ENCODE measurements at regions not wholly inside any gene's neighbourhood (a gene's known extent, or its start where the extent isn't known, plus 50 kb on each side); places are given as distances from the start of the nearest gene placed in this dataset.

- no peak for DNase-seq (ENCODE audit: extremely low spot score, unreplicated experiment)
- no peak for TF ChIP-seq CTCF (conservative IDR thresholded peaks at IDR 0.05)
- peaks cover 7% of the 10 kb centered on the region for H3K4me1 Mint-ChIP-seq (ENCODE audit: unreplicated experiment)
- peaks cover 5% of the 10 kb centered on the region for H3K9me3 Mint-ChIP-seq
- peaks cover 5% of the 10 kb centered on the region for H3K27me3 Mint-ChIP-seq
- no peaks in the 10 kb centered on the region for H3K36me3 Mint-ChIP-seq
- H3K27ac Mint-ChIP-seq: no peak overlapping the region
- no peak overlapping the region for H3K4me3 Mint-ChIP-seq
These were observed 89.1 kb upstream of the IVNS1ABP start for GRCh38 chr1:185406006-185406690.

- no peak overlapping the region for H3K4me3 Mint-ChIP-seq
- H3K9me3 Mint-ChIP-seq: peaks cover 5% of the 10 kb centered on the region
- H3K36me3 Mint-ChIP-seq: no peaks in the 10 kb centered on the region
- DNase-seq (ENCODE audit: extremely low spot score, unreplicated experiment): no peak
- H3K27ac Mint-ChIP-seq: no peak overlapping the region
- H3K4me1 Mint-ChIP-seq (ENCODE audit: unreplicated experiment): peaks cover 9% of the 10 kb centered on the region
- H3K27me3 Mint-ChIP-seq: peaks cover 5% of the 10 kb centered on the region
- TF ChIP-seq CTCF (conservative IDR thresholded peaks at IDR 0.05): no peak
These were observed 88.0 kb upstream of the IVNS1ABP start for GRCh38 chr1:185404907-185405568.

- peaks cover 7% of the 10 kb centered on the region for H3K4me1 Mint-ChIP-seq (ENCODE audit: unreplicated experiment)
- H3K9me3 Mint-ChIP-seq: peaks cover 5% of the 10 kb centered on the region
These were observed 87.2 kb upstream of the IVNS1ABP start for GRCh38 chr1:185404291-185404690.

GRCh38 chr1:185402930-185403329 lies 85.9 kb upstream of the IVNS1ABP start:
- Mint-ChIP-seq H3K4me3 (no peak overlapping the region), H3K27ac (no peak overlapping the region), H3K36me3 (no peaks in the 10 kb centered on the region), H3K9me3 (peaks cover 5% of the 10 kb centered on the region), H3K27me3 (peaks cover 5% of the 10 kb centered on the region), H3K4me1 (ENCODE audit: unreplicated experiment) (peaks cover 7% of the 10 kb centered on the region)
- DNase-seq (ENCODE audit: extremely low spot score, unreplicated experiment): no peak
- TF ChIP-seq CTCF (conservative IDR thresholded peaks at IDR 0.05): no peak

More at GRCh38 chr1:185404291-185404690, 87.2 kb upstream of the IVNS1ABP start:
- Mint-ChIP-seq H3K27ac (no peak overlapping the region), H3K4me3 (no peak overlapping the region), H3K36me3 (no peaks in the 10 kb centered on the region), H3K27me3 (peaks cover 5% of the 10 kb centered on the region)
- DNase-seq (ENCODE audit: extremely low spot score, unreplicated experiment): no peak
- no peak for TF ChIP-seq CTCF (conservative IDR thresholded peaks at IDR 0.05)

- DNase-seq (ENCODE audit: extremely low spot score, unreplicated experiment): no peak
- no peaks in the 10 kb centered on the region for H3K9me3 Mint-ChIP-seq
- no peak overlapping the region for H3K4me3 Mint-ChIP-seq
- peaks cover 7% of the 10 kb centered on the region for H3K4me1 Mint-ChIP-seq (ENCODE audit: unreplicated experiment)
- no peaks in the 10 kb centered on the region for H3K36me3 Mint-ChIP-seq
- H3K27me3 Mint-ChIP-seq: peaks cover under 1% of the 10 kb centered on the region
- TF ChIP-seq CTCF (conservative IDR thresholded peaks at IDR 0.05): no peak
- H3K27ac Mint-ChIP-seq: no peak overlapping the region
These were observed 84.0 kb upstream of the IVNS1ABP start for GRCh38 chr1:185401019-185401418.

Data from type B pancreatic cell (in vitro differentiated cells).